ENCODE measurements at regions not wholly inside any gene's neighbourhood (a gene's known extent, or its start where the extent isn't known, plus 50 kb on each side); places are given as distances from the start of the nearest gene placed in this dataset.

DNA sequence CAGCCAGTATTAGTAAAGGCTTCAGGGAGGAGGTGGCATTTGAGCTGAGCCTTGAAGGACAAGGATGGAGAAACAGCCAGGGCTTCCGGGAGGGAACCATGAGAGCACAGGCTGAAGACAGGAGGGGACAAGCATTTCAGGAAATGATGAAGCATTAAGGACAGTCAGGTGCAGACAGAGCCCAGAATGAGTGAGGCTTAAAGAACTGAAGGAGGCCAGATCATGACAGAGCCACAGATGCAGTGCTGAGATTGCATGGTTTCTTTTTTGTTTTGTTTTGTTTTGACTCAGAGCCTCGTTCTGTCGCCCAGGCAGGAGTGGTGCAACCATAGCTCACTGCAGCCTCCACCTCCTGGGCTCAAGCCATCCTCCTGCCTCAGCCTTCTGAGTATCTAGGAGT, 211.5 kb downstream of the SOX9 start (continued):
- TF ChIP-seq, protein P1, sequence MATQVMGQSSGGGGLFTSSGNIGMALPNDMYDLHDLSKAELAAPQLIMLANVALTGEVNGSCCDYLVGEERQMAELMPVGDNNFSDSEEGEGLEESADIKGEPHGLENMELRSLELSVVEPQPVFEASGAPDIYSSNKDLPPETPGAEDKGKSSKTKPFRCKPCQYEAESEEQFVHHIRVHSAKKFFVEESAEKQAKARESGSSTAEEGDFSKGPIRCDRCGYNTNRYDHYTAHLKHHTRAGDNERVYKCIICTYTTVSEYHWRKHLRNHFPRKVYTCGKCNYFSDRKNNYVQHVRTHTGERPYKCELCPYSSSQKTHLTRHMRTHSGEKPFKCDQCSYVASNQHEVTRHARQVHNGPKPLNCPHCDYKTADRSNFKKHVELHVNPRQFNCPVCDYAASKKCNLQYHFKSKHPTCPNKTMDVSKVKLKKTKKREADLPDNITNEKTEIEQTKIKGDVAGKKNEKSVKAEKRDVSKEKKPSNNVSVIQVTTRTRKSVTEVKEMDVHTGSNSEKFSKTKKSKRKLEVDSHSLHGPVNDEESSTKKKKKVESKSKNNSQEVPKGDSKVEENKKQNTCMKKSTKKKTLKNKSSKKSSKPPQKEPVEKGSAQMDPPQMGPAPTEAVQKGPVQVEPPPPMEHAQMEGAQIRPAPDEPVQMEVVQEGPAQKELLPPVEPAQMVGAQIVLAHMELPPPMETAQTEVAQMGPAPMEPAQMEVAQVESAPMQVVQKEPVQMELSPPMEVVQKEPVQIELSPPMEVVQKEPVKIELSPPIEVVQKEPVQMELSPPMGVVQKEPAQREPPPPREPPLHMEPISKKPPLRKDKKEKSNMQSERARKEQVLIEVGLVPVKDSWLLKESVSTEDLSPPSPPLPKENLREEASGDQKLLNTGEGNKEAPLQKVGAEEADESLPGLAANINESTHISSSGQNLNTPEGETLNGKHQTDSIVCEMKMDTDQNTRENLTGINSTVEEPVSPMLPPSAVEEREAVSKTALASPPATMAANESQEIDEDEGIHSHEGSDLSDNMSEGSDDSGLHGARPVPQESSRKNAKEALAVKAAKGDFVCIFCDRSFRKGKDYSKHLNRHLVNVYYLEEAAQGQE (IDR thresholded peaks at IDR 0.05; ENCODE audit: unreplicated experiment) = no peak
- TF ChIP-seq CREB1 (CRISPR knock-in tag; IDR thresholded peaks at IDR 0.05; ENCODE audit: low read depth) = no peak

DNA sequence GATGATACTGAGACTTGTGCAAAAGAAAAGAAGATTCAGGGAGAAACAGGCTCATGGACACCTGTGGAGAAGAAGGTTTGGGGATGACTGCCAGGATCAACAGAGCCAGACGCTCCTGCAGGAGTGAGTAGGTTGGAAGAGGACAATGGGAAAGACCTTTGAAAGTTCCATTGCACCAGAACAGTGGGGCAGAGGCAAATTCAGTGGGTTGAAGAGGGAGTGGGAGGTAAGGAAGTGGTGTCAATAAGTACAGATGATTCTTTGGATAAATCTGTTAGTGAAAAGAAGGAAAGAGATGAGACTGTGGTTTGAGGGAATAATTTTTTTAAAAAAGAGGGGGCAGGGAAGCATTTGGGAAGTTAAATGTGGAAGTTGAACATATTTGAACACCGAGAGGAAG, 212.8 kb downstream of the SOX9 start:
- H3K36me3 Mint-ChIP-seq (ENCODE audit: low read depth) = no peaks in the 10 kb centered on the region
- TF ChIP-seq NANOG (IDR thresholded peaks at IDR 0.05; ENCODE audit: borderline replicate concordance) (no peak), ZNF114 (CRISPR knock-in tag; IDR thresholded peaks at IDR 0.05) (no peak), JUNB (IDR thresholded peaks at IDR 0.05; ENCODE audit: unreplicated experiment) (no peak), EZH2 (IDR thresholded peaks at IDR 0.05; ENCODE audit: low read depth, unreplicated experiment) (no peak), EZH2phosphoT487 (IDR thresholded peaks at IDR 0.05; ENCODE audit: unreplicated experiment) (no peak), ZNF331 (CRISPR knock-in tag; IDR thresholded peaks at IDR 0.05; ENCODE audit: low read depth) (no peak), POLR2AphosphoS5 (IDR thresholded peaks at IDR 0.05; ENCODE audit: low read depth) (no peak)
- TF ChIP-seq, protein P2, sequence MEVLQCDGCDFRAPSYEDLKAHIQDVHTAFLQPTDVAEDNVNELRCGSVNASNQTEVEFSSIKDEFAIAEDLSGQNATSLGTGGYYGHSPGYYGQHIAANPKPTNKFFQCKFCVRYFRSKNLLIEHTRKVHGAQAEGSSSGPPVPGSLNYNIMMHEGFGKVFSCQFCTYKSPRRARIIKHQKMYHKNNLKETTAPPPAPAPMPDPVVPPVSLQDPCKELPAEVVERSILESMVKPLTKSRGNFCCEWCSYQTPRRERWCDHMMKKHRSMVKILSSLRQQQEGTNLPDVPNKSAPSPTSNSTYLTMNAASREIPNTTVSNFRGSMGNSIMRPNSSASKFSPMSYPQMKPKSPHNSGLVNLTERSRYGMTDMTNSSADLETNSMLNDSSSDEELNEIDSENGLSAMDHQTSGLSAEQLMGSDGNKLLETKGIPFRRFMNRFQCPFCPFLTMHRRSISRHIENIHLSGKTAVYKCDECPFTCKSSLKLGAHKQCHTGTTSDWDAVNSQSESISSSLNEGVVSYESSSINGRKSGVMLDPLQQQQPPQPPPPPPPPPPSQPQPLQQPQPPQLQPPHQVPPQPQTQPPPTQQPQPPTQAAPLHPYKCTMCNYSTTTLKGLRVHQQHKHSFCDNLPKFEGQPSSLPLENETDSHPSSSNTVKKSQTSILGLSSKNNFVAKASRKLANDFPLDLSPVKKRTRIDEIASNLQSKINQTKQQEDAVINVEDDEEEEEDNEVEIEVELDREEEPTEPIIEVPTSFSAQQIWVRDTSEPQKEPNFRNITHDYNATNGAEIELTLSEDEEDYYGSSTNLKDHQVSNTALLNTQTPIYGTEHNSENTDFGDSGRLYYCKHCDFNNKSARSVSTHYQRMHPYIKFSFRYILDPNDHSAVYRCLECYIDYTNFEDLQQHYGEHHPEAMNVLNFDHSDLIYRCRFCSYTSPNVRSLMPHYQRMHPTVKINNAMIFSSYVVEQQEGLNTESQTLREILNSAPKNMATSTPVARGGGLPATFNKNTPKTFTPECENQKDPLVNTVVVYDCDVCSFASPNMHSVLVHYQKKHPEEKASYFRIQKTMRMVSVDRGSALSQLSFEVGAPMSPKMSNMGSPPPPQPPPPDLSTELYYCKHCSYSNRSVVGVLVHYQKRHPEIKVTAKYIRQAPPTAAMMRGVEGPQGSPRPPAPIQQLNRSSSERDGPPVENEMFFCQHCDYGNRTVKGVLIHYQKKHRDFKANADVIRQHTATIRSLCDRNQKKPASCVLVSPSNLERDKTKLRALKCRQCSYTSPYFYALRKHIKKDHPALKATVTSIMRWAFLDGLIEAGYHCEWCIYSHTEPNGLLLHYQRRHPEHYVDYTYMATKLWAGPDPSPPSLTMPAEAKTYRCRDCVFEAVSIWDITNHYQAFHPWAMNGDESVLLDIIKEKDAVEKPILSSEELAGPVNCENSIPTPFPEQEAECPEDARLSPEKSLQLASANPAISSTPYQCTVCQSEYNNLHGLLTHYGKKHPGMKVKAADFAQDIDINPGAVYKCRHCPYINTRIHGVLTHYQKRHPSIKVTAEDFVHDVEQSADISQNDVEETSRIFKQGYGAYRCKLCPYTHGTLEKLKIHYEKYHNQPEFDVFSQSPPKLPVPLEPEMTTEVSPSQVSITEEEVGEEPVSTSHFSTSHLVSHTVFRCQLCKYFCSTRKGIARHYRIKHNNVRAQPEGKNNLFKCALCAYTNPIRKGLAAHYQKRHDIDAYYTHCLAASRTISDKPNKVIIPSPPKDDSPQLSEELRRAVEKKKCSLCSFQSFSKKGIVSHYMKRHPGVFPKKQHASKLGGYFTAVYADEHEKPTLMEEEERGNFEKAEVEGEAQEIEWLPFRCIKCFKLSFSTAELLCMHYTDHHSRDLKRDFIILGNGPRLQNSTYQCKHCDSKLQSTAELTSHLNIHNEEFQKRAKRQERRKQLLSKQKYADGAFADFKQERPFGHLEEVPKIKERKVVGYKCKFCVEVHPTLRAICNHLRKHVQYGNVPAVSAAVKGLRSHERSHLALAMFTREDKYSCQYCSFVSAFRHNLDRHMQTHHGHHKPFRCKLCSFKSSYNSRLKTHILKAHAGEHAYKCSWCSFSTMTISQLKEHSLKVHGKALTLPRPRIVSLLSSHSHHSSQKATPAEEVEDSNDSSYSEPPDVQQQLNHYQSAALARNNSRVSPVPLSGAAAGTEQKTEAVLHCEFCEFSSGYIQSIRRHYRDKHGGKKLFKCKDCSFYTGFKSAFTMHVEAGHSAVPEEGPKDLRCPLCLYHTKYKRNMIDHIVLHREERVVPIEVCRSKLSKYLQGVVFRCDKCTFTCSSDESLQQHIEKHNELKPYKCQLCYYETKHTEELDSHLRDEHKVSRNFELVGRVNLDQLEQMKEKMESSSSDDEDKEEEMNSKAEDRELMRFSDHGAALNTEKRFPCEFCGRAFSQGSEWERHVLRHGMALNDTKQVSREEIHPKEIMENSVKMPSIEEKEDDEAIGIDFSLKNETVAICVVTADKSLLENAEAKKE (CRISPR knock-in tag; IDR thresholded peaks at IDR 0.05) = no peak
- TF ChIP-seq, protein P1 (IDR thresholded peaks at IDR 0.05; ENCODE audit: unreplicated experiment) = no peak
- TF ChIP-seq, protein P3, sequence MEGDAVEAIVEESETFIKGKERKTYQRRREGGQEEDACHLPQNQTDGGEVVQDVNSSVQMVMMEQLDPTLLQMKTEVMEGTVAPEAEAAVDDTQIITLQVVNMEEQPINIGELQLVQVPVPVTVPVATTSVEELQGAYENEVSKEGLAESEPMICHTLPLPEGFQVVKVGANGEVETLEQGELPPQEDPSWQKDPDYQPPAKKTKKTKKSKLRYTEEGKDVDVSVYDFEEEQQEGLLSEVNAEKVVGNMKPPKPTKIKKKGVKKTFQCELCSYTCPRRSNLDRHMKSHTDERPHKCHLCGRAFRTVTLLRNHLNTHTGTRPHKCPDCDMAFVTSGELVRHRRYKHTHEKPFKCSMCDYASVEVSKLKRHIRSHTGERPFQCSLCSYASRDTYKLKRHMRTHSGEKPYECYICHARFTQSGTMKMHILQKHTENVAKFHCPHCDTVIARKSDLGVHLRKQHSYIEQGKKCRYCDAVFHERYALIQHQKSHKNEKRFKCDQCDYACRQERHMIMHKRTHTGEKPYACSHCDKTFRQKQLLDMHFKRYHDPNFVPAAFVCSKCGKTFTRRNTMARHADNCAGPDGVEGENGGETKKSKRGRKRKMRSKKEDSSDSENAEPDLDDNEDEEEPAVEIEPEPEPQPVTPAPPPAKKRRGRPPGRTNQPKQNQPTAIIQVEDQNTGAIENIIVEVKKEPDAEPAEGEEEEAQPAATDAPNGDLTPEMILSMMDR (conservative IDR thresholded peaks at IDR 0.05; ENCODE audit: low read depth in 2 of 2) = no peak

More for the DNA sequence above, 212.8 kb downstream of the SOX9 start:
- Histone ChIP-seq H3K4me1 (ENCODE audit: insufficient read depth) (no peaks in the 10 kb centered on the region), H3K27ac (ENCODE audit: low read depth) (no peak overlapping the region), H3K79me2 (replicated peaks; ENCODE audit: insufficient read depth) (no peaks in the 10 kb centered on the region), H3F3A (replicated peaks; ENCODE audit: low read depth) (no peaks in the 10 kb centered on the region), H3K4me2 (no peak overlapping the region), H3K4me3 (no peak overlapping the region), H3K27me3 (ENCODE audit: insufficient read depth) (no peaks in the 10 kb centered on the region), H4K20me1 (replicated peaks; ENCODE audit: insufficient read depth) (no peaks in the 10 kb centered on the region), H2AFZ (no peak overlapping the region), H3K36me3 (ENCODE audit: insufficient read depth) (no peaks in the 10 kb centered on the region), H3K9me2 (ENCODE audit: insufficient read depth) (no peaks in the 10 kb centered on the region)
- DNase-seq (ENCODE audit: low spot score) (no peak), ATAC-seq (no peak)
- H3K9me3 Mint-ChIP-seq = no peaks in the 10 kb centered on the region
- H3K27ac Mint-ChIP-seq = no peak overlapping the region
- peaks cover 5% of the 10 kb centered on the region for H3K27me3 Mint-ChIP-seq (ENCODE audit: insufficient read depth, low read depth, poor library complexity)
- H3K4me1 Mint-ChIP-seq = peaks cover 7% of the 10 kb centered on the region; the same call in 2 of the 3 replicates
- H3K4me3 Mint-ChIP-seq = no peak overlapping the region

All from GM23338 (cell line).